IMR-90 (cell line): ENCODE measurements at regions not wholly inside any gene's neighbourhood (a gene's known extent, or its start where the extent isn't known, plus 50 kb on each side); places are given as distances from the start of the nearest gene placed in this dataset.

Experiments used
- ATAC-seq: fragments of 200-7000 bp; cut with Tn5 transposase; 2 replicates; pipeline ENCODE4 v1.9.1; 2020; ENCODE audit warnings: low read depth, mild to moderate bottlenecking, moderate library complexity
- BruUV-seq: library from RNA; stranded (reverse); fragments of 400-500 nt; replicated peaks from 2 replicates; lab custom pipeline; 2021; lab: Mats Ljungman, UMichigan
- CTCF ChIA-PET: fragments of 300-600 bp; formaldehyde crosslinking; extraction: SDS; loops from one replicate; lab custom pipeline; 2021; ENCODE audit warnings: antibody characterized with exemption; lab: Yijun Ruan, JAX
- POLR2A ChIA-PET: fragments of 300-600 bp; sonication (Branson Sonifier 250); formaldehyde crosslinking; loops from one replicate; lab custom pipeline; 2022; ENCODE audit warnings: antibody characterized with exemption; ENCODE audit not compliant: unreplicated experiment; lab: Charles Lee
- DNase-seq: peaks from one replicate; pipeline ENCODE4 v3.0.0; 2013
- H2AFZ ChIP-seq: replicated peaks from 2 replicates; pipeline ENCODE3; 2013; ENCODE audit warnings: low read length, mild to moderate bottlenecking; ENCODE audit not compliant: poor library complexity
- H2AK5ac ChIP-seq: 2 replicates; pipeline ENCODE4 v1.6.1; 2013; ENCODE audit warnings: low read depth, low read length, inconsistent platforms
- H2AK9ac ChIP-seq: replicated peaks from 2 replicates; pipeline ENCODE3; 2013; ENCODE audit warnings: mild to moderate bottlenecking, low read depth, low read length, moderate library complexity; ENCODE audit not compliant: poor library complexity
- H2BK120ac ChIP-seq: 2 replicates; pipeline ENCODE4 v1.6.1; 2013; ENCODE audit warnings: low read depth, low read length, inconsistent platforms
- H2BK15ac ChIP-seq: 3 replicates; pipeline ENCODE4 v1.6.1; 2013; ENCODE audit warnings: low read depth, low read length, inconsistent platforms
- H2BK20ac ChIP-seq: 2 replicates; pipeline ENCODE4 v1.6.1; 2013; ENCODE audit warnings: low read depth, mild to moderate bottlenecking, inconsistent platforms, low read length, moderate library complexity
- H2BK5ac ChIP-seq: 2 replicates; pipeline ENCODE4 v1.6.1; 2013; ENCODE audit warnings: mild to moderate bottlenecking, low read depth, low read length, inconsistent platforms; ENCODE audit not compliant: poor library complexity, severe bottlenecking
- H3K14ac ChIP-seq: replicated peaks from 2 replicates; pipeline ENCODE4 v1.6.1; 2013; ENCODE audit warnings: low read depth, low read length, inconsistent platforms
- H3K18ac ChIP-seq: 2 replicates; pipeline ENCODE4 v1.6.1; 2013; ENCODE audit warnings: low read depth, low read length, control low read depth
- H3K23ac ChIP-seq: 2 replicates; pipeline ENCODE4 v1.6.1; 2013; ENCODE audit warnings: low read depth, low read length, inconsistent platforms
- H3K27ac ChIP-seq: 2 replicates; pipeline ENCODE4 v1.5.1; 2013; ENCODE audit warnings: mild to moderate bottlenecking, control low read depth, low read length; ENCODE audit not compliant: insufficient read depth
- H3K27me3 ChIP-seq: 2 replicates; pipeline ENCODE4 v1.6.1; 2013; ENCODE audit warnings: low read length; ENCODE audit not compliant: control insufficient read depth, insufficient read depth
- H3K36me3 ChIP-seq: 2 replicates; pipeline ENCODE4 v1.6.1; 2013; ENCODE audit warnings: low read length, mixed read lengths; ENCODE audit not compliant: control insufficient read depth, insufficient read depth
- H3K4ac ChIP-seq: 2 replicates; pipeline ENCODE4 v1.6.1; 2013; ENCODE audit warnings: low read depth, low read length, inconsistent platforms
- H3K4me1 ChIP-seq: 2 replicates; pipeline ENCODE4 v1.6.1; 2013; ENCODE audit warnings: low read length, mixed read lengths; ENCODE audit not compliant: control insufficient read depth, insufficient read depth
- H3K4me2 ChIP-seq: 2 replicates; pipeline ENCODE4 v1.6.1; 2013; ENCODE audit warnings: low read depth, mild to moderate bottlenecking, control low read depth, low read length, moderate library complexity
- H3K4me3 ChIP-seq: 2 replicates; pipeline ENCODE4 v1.5.1; 2013; ENCODE audit warnings: low read depth, mild to moderate bottlenecking, control low read depth, low read length, moderate library complexity; ENCODE audit not compliant: insufficient read depth
- H3K56ac ChIP-seq: 2 replicates; pipeline ENCODE4 v1.6.1; 2013; ENCODE audit warnings: low read length, inconsistent platforms; ENCODE audit not compliant: insufficient read depth; ENCODE audit errors: extremely low read depth
- H3K79me1 ChIP-seq, 2 experiments: 2 replicates each; pipeline ENCODE4 v1.6.1; 2013; ENCODE audit warnings: low read length in 2 of 2, inconsistent platforms in 1 of 2, low read depth in 1 of 2
- H3K9ac ChIP-seq: 2 replicates; pipeline ENCODE4 v1.6.1; 2013; ENCODE audit warnings: low read depth, low read length, control low read depth
- H3K9me1 ChIP-seq: 2 replicates; pipeline ENCODE4 v1.6.1; 2013; ENCODE audit warnings: low read length, inconsistent platforms; ENCODE audit not compliant: insufficient read depth
- H3K9me3 ChIP-seq: 2 replicates; pipeline ENCODE4 v1.6.1; 2013; ENCODE audit warnings: low read length; ENCODE audit not compliant: control insufficient read depth, insufficient read depth
- H4K20me1 ChIP-seq: 2 replicates; pipeline ENCODE4 v1.6.1; 2013; ENCODE audit warnings: low read length, inconsistent platforms; ENCODE audit not compliant: insufficient read depth
- H4K5ac ChIP-seq: 2 replicates; pipeline ENCODE4 v1.6.1; 2013; ENCODE audit warnings: mild to moderate bottlenecking, low read depth, low read length, control low read depth
- H4K8ac ChIP-seq, 2 experiments: 2 replicates each; pipeline ENCODE4 v1.6.1; 2013; ENCODE audit warnings: low read depth in 2 of 2, low read length in 2 of 2, control low read depth in 1 of 2, inconsistent platforms in 1 of 2
- H4K91ac ChIP-seq: 2 replicates; pipeline ENCODE4 v1.6.1; 2013; ENCODE audit warnings: low read depth, low read length, inconsistent platforms; ENCODE audit not compliant: insufficient read depth
- CEBPB ChIP-seq: IDR thresholded peaks from 2 replicates; pipeline ENCODE4 v1.6.1; 2012; ENCODE audit warnings: low read depth, low read length, improper control_type of control experiment
- ELK1 ChIP-seq: fragments of 150-350 bp; IDR thresholded peaks from 2 replicates; pipeline ENCODE4 v1.6.1; 2016; ENCODE audit warnings: low read depth, mild to moderate bottlenecking, low read length, moderate library complexity, borderline replicate concordance
- MXI1 ChIP-seq: IDR thresholded peaks from 2 replicates; pipeline ENCODE4 v1.6.1; 2012; ENCODE audit warnings: low read depth, mild to moderate bottlenecking, low read length, moderate library complexity, borderline replicate concordance
- WGBS, 2 experiments: methylation state at CpG; one replicate each; pipeline versions ENCODE4 v1.1.5 to v1.1.7; 2013; ENCODE audit warnings: missing lambda C conversion rate in 2 of 2; ENCODE audit not compliant: insufficient read length in 1 of 2; ENCODE audit errors: extremely low coverage in 2 of 2; 5-methylcytosine and 5-hydroxymethylcytosine counted together
- dilution Hi-C: fragments of 300-500 bp; cut with HindIII; formaldehyde crosslinking; loops from one replicate; pipeline ENCODE4 v1.14.3; 2018; ENCODE audit warnings: low sequenced_read_pairs; ENCODE audit not compliant: unreplicated experiment
- in situ Hi-C: fragments of 300-500 bp; cut with MboI; formaldehyde crosslinking; loops from 3 replicates; pipeline ENCODE4 v1.14.3; 2019; ENCODE audit warnings: low sequenced_read_pairs, inconsistent platforms, mixed read lengths
- intact Hi-C: fragments of 100-400 bp; cut with micrococcal nuclease; formaldehyde crosslinking; loops from 2 replicates; pipeline ENCODE4 v1.10.0; 2022
- TF ChIP-seq, protein P1 (sequence below): fragments of 150-350 bp; IDR thresholded peaks from 2 replicates; pipeline ENCODE4 v1.6.1; 2017; ENCODE audit warnings: mild to moderate bottlenecking, antibody characterized with exemption, low read length, low read depth
- TF ChIP-seq, protein P2 (sequence below): conservative IDR thresholded peaks from 2 replicates; pipeline ENCODE4 v1.5.1; 2012; ENCODE audit warnings: mild to moderate bottlenecking, low read depth, low read length, improper control_type of control experiment

DNA sequence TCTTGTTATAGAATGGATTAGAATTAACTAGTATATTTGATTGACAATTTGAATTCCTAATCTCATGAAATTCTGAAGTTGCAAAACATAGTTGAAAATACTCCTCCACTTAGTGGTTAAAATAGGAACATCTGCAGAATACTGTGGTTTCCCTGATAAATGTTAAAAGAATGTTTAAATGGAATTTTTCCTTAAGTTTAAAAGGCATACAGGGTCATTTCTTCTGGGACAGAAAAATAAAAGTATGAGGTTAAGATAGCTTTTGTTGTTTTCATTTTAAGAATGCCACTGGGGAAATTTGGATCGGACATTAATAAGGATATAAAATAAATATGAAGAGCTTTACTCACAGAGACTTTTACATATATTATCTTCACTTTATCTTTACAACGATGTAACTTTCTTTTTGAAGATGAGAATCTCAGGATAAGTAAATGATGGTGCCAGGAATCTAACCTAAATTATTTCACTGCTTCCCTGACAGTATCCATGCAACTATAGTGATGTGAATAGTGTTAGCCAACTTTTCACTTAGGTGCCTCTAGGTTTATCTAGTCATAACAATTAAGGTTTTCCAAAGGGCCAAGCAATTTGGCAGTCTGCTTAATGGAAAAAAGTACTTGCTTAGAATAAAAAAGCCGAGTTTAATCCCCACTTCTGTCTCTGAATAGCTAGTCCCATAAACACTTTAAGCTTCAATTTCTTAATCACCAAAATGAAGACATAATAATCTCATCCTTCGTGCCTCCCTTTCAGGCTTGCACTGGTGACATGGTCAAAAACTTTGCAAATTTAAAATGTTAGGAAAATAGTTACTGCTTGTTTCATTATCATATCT lies 151.8 kb upstream of the STK17B start:
- intact Hi-C loops, result no loop called here
- Histone ChIP-seq H2AK9ac (no peak overlapping the region), H3K4me1 (peaks cover 11% of the 10 kb centered on the region), H3K14ac (peak overlapping the region; percentile 79), H3K79me1 (no peaks in the 10 kb centered on the region), H2BK5ac (peak overlapping the region; percentile 93), H2BK120ac (peak overlapping the region; percentile 79), H4K20me1 (no peaks in the 10 kb centered on the region), H2BK15ac (no peak overlapping the region; the same call in 2 of the 3 replicates), H4K5ac (peak overlapping the region; percentile 73; the same call in 1 of the 2 replicates), H3K27me3 (no peaks in the 10 kb centered on the region), H3K9me3 (no peaks in the 10 kb centered on the region), H3K9ac (peak overlapping the region; percentile 41; the same call in 1 of the 2 replicates), H3K18ac (peak overlapping the region; percentile 92; the same call in 1 of the 2 replicates), H3K56ac (peak overlapping the region; percentile 57), H4K8ac (peak overlapping the region; percentile 27 to 72; a peak in 3 of 4 replicates), H3K23ac (no peak overlapping the region), H2AK5ac (no peak overlapping the region; the same call in 1 of the 2 replicates), H2BK20ac (peak overlapping the region; percentile 91), H3K4ac (peak overlapping the region; percentile 47; the same call in 1 of the 2 replicates), H3K4me2 (peak overlapping the region; percentile 78; the same call in 1 of the 2 replicates), H3K27ac (peak overlapping the region; percentile 63; the same call in 1 of the 2 replicates), H3K4me3 (no peak overlapping the region), H4K91ac (peak overlapping the region; percentile 26), H3K36me3 (no peaks in the 10 kb centered on the region), H2AFZ (no peak overlapping the region), H3K9me1 (peaks cover 7% of the 10 kb centered on the region; the same call in 1 of the 2 replicates)
- no TSS peak for BruUV-seq
- WGBS, 2 experiments, result no CpG with 5 or more reads among the region's 4 CpGs
- TF ChIP-seq CEBPB, result peak; percentile 73
- TF ChIP-seq, protein P1, sequence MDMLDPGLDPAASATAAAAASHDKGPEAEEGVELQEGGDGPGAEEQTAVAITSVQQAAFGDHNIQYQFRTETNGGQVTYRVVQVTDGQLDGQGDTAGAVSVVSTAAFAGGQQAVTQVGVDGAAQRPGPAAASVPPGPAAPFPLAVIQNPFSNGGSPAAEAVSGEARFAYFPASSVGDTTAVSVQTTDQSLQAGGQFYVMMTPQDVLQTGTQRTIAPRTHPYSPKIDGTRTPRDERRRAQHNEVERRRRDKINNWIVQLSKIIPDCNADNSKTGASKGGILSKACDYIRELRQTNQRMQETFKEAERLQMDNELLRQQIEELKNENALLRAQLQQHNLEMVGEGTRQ, result no peak
- TF ChIP-seq ELK1, result no peak
- TF ChIP-seq MXI1, result no peak
- TF ChIP-seq, protein P2, sequence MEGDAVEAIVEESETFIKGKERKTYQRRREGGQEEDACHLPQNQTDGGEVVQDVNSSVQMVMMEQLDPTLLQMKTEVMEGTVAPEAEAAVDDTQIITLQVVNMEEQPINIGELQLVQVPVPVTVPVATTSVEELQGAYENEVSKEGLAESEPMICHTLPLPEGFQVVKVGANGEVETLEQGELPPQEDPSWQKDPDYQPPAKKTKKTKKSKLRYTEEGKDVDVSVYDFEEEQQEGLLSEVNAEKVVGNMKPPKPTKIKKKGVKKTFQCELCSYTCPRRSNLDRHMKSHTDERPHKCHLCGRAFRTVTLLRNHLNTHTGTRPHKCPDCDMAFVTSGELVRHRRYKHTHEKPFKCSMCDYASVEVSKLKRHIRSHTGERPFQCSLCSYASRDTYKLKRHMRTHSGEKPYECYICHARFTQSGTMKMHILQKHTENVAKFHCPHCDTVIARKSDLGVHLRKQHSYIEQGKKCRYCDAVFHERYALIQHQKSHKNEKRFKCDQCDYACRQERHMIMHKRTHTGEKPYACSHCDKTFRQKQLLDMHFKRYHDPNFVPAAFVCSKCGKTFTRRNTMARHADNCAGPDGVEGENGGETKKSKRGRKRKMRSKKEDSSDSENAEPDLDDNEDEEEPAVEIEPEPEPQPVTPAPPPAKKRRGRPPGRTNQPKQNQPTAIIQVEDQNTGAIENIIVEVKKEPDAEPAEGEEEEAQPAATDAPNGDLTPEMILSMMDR, result no peak
- ChIA-PET POLR2A (no interaction called here), CTCF (interaction anchor here (1.1 to 1.9 kb wide), 3 partner anchors 14 to 244 kb away, joined by 4 read pairs; no protein-coding TSS in a partner anchor)
- in situ Hi-C loops, result no loop called here
- dilution Hi-C loops, result no loop called here
- DNase-seq (peak; percentile 70), ATAC-seq (peak; percentile 88)
